Muscle of leg (tissue), 3 donors: ENCODE measurements at regions not wholly inside any gene's neighbourhood (a gene's known extent, or its start where the extent isn't known, plus 50 kb on each side); places are given as distances from the start of the nearest gene placed in this dataset.
A peak's percentile ranks its signal among the peaks of the same experiment; 100 is the strongest.

Source experiments
- DNase-seq: peaks from one replicate; pipeline ENCODE4 v3.0.0; 2013
- H3K27ac ChIP-seq: one replicate; pipeline ENCODE4 v1.5.1; 2013; ENCODE audit warnings: mild to moderate bottlenecking, low read length, control low read depth
- H3K27me3 ChIP-seq: one replicate; pipeline ENCODE4 v1.6.1; 2013; ENCODE audit warnings: low read length; ENCODE audit not compliant: control insufficient read depth, insufficient read depth
- H3K36me3 ChIP-seq: one replicate; pipeline ENCODE4 v1.6.1; 2013; ENCODE audit warnings: low read length; ENCODE audit not compliant: control insufficient read depth, insufficient read depth
- H3K4me1 ChIP-seq: one replicate; pipeline ENCODE4 v1.6.1; 2013; ENCODE audit warnings: low read length; ENCODE audit not compliant: control insufficient read depth, insufficient read depth
- H3K4me3 ChIP-seq: one replicate; pipeline ENCODE4 v1.5.1; 2013; ENCODE audit warnings: low read length, control low read depth
- H3K9me3 ChIP-seq: replicated peaks from 2 replicates; pipeline ENCODE4 v1.6.1; 2013; ENCODE audit warnings: low read depth, low read length; ENCODE audit not compliant: control insufficient read depth
- WGBS: methylation state at CpG from one replicate; pipeline ENCODE4 v1.1.5; 2013; ENCODE audit warnings: missing lambda C conversion rate; ENCODE audit not compliant: insufficient coverage; 5-methylcytosine and 5-hydroxymethylcytosine counted together

- Histone ChIP-seq H3K9me3 (no peaks in the 10 kb centered on the region), H3K4me1 (no peaks in the 10 kb centered on the region), H3K36me3 (no peaks in the 10 kb centered on the region), H3K4me3 (no peak overlapping the region), H3K27me3 (peaks cover 2% of the 10 kb centered on the region), H3K27ac (no peak overlapping the region)
- WGBS, result no CpG with 5 or more reads among the region's 3 CpGs
- peak; percentile 35 for DNase-seq
Observed at GRCh38 chr10:118850418-118851061, 95.8 kb upstream of the CACUL1 start.

- no peaks in the 10 kb centered on the region for H3K9me3 ChIP-seq
- H3K27me3 ChIP-seq, result peaks cover 2% of the 10 kb centered on the region
- H3K4me1 ChIP-seq, result no peaks in the 10 kb centered on the region
- H3K4me3 ChIP-seq, result no peak overlapping the region
- no peak for DNase-seq
- H3K27ac ChIP-seq, result no peak overlapping the region
- 79% methylated on average over 7 of the region's 9 CpGs for WGBS
- no peaks in the 10 kb centered on the region for H3K36me3 ChIP-seq
Observed at GRCh38 chr10:118851062-118852035, 96.6 kb upstream of the CACUL1 start.

- WGBS, result 83% methylated on average over 4 of the region's 6 CpGs
- no peak for DNase-seq
- H3K9me3 ChIP-seq, result no peaks in the 10 kb centered on the region
Observed at GRCh38 chr10:118853916-118854315, 99.1 kb upstream of the CACUL1 start.

GRCh38 chr10:118856106-118856505, 101.3 kb upstream of the CACUL1 start:
- H3K9me3 ChIP-seq, result no peaks in the 10 kb centered on the region
- H3K27me3 ChIP-seq, result no peaks in the 10 kb centered on the region
- no peaks in the 10 kb centered on the region for H3K4me1 ChIP-seq
- 71% methylated on average over 1 of the region's 3 CpGs for WGBS
- DNase-seq, result no peak
- H3K36me3 ChIP-seq, result no peaks in the 10 kb centered on the region
- H3K4me3 ChIP-seq, result no peak overlapping the region
- H3K27ac ChIP-seq, result no peak overlapping the region

More at GRCh38 chr10:118853916-118854315, 99.1 kb upstream of the CACUL1 start:
- Histone ChIP-seq H3K27ac (no peak overlapping the region), H3K4me1 (no peaks in the 10 kb centered on the region), H3K4me3 (no peak overlapping the region), H3K27me3 (no peaks in the 10 kb centered on the region), H3K36me3 (no peaks in the 10 kb centered on the region)

- no peaks in the 10 kb centered on the region for H3K27me3 ChIP-seq
- DNase-seq, result peak; percentile 27
Observed at GRCh38 chr10:118865998-118866693, 111.4 kb upstream of the CACUL1 start.

GRCh38 chr10:118867768-118868167, 113.0 kb upstream of the CACUL1 start:
- Histone ChIP-seq H3K4me1 (peaks cover 13% of the 10 kb centered on the region), H3K27ac (no peak overlapping the region), H3K9me3 (no peaks in the 10 kb centered on the region), H3K36me3 (no peaks in the 10 kb centered on the region), H3K27me3 (no peaks in the 10 kb centered on the region), H3K4me3 (no peak overlapping the region)
- no CpG with 5 or more reads among the region's 3 CpGs for WGBS
- DNase-seq, result no peak

More at GRCh38 chr10:118865998-118866693, 111.4 kb upstream of the CACUL1 start:
- H3K27ac ChIP-seq, result no peak overlapping the region
- no CpG with 5 or more reads among the region's 6 CpGs for WGBS
- peaks cover 13% of the 10 kb centered on the region for H3K4me1 ChIP-seq
- H3K36me3 ChIP-seq, result no peaks in the 10 kb centered on the region
- no peaks in the 10 kb centered on the region for H3K9me3 ChIP-seq
- H3K4me3 ChIP-seq, result no peak overlapping the region

GRCh38 chr10:118868589-118868988, 113.8 kb upstream of the CACUL1 start:
- 54% methylated on average over 3 of the region's 5 CpGs for WGBS
- no peak overlapping the region for H3K27ac ChIP-seq
- H3K4me3 ChIP-seq, result no peak overlapping the region
- H3K9me3 ChIP-seq, result no peaks in the 10 kb centered on the region
- H3K4me1 ChIP-seq, result peaks cover 13% of the 10 kb centered on the region
- no peak for DNase-seq
- H3K27me3 ChIP-seq, result no peaks in the 10 kb centered on the region
- H3K36me3 ChIP-seq, result no peaks in the 10 kb centered on the region

- DNase-seq, result peak; percentile 16
- no peaks in the 10 kb centered on the region for H3K27me3 ChIP-seq
- no peak overlapping the region for H3K27ac ChIP-seq
Observed at GRCh38 chr10:118870467-118871243, 115.9 kb upstream of the CACUL1 start.

GRCh38 chr10:118871244-118871865, 116.6 kb upstream of the CACUL1 start:
- H3K4me3 ChIP-seq, result no peak overlapping the region
- 94% methylated on average over 2 of the region's 2 CpGs for WGBS
- no peaks in the 10 kb centered on the region for H3K36me3 ChIP-seq
- H3K27ac ChIP-seq, result no peak overlapping the region
- DNase-seq, result no peak
- H3K4me1 ChIP-seq, result peaks cover 9% of the 10 kb centered on the region
- no peaks in the 10 kb centered on the region for H3K27me3 ChIP-seq
- no peaks in the 10 kb centered on the region for H3K9me3 ChIP-seq

More at GRCh38 chr10:118870467-118871243, 115.9 kb upstream of the CACUL1 start:
- Histone ChIP-seq H3K9me3 (no peaks in the 10 kb centered on the region), H3K36me3 (no peaks in the 10 kb centered on the region), H3K4me1 (peaks cover 13% of the 10 kb centered on the region), H3K4me3 (no peak overlapping the region)
- WGBS, result 58% methylated on average over 2 of the region's 4 CpGs
